PC-9 (cell line): ENCODE measurements at regions not wholly inside any gene's neighbourhood (a gene's known extent, or its start where the extent isn't known, plus 50 kb on each side); places are given as distances from the start of the nearest gene placed in this dataset.

Experiments
- EZH2 ChIP-seq: fragments of 200-600 bp; sonication (generic); IDR thresholded peaks from 2 replicates; pipeline ENCODE4 v1.8.0; 2017; ENCODE audit warnings: antibody characterized with exemption, low read depth
- TF ChIP-seq, protein P1 (sequence below): fragments of 200-600 bp; sonication (generic); conservative IDR thresholded peaks from 2 replicates; pipeline ENCODE4 v1.6.1; 2017; ENCODE audit warnings: mixed run types, antibody characterized with exemption, mild to moderate bottlenecking, moderate library complexity

DNA sequence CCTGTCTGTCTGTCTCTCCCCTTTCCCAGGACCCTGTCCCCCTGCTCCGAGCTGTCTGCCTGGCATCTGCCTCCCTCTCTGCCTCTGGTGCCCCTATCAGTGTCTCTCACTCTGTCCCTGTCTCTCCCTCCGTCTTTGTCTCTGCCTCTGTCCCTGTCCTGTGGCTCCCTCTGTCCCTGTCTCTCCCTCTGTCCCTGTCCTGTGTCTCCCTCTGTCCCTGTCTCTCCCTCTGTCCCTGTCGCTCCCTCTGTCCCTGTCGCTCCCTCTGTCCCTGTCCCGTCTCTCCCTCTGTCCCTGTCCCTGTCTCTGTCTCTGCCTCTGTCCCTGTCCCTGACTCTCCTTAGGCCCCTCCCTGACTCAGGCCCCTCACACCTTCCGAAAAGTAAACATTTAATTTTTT is 75.0 kb upstream of the PAX2 start:
- TF ChIP-seq, protein P1, sequence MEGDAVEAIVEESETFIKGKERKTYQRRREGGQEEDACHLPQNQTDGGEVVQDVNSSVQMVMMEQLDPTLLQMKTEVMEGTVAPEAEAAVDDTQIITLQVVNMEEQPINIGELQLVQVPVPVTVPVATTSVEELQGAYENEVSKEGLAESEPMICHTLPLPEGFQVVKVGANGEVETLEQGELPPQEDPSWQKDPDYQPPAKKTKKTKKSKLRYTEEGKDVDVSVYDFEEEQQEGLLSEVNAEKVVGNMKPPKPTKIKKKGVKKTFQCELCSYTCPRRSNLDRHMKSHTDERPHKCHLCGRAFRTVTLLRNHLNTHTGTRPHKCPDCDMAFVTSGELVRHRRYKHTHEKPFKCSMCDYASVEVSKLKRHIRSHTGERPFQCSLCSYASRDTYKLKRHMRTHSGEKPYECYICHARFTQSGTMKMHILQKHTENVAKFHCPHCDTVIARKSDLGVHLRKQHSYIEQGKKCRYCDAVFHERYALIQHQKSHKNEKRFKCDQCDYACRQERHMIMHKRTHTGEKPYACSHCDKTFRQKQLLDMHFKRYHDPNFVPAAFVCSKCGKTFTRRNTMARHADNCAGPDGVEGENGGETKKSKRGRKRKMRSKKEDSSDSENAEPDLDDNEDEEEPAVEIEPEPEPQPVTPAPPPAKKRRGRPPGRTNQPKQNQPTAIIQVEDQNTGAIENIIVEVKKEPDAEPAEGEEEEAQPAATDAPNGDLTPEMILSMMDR, result no peak
- no peak for TF ChIP-seq EZH2
